ENCODE measurements at regions not wholly inside any gene's neighbourhood (a gene's known extent, or its start where the extent isn't known, plus 50 kb on each side); places are given as distances from the start of the nearest gene placed in this dataset.

DNA sequence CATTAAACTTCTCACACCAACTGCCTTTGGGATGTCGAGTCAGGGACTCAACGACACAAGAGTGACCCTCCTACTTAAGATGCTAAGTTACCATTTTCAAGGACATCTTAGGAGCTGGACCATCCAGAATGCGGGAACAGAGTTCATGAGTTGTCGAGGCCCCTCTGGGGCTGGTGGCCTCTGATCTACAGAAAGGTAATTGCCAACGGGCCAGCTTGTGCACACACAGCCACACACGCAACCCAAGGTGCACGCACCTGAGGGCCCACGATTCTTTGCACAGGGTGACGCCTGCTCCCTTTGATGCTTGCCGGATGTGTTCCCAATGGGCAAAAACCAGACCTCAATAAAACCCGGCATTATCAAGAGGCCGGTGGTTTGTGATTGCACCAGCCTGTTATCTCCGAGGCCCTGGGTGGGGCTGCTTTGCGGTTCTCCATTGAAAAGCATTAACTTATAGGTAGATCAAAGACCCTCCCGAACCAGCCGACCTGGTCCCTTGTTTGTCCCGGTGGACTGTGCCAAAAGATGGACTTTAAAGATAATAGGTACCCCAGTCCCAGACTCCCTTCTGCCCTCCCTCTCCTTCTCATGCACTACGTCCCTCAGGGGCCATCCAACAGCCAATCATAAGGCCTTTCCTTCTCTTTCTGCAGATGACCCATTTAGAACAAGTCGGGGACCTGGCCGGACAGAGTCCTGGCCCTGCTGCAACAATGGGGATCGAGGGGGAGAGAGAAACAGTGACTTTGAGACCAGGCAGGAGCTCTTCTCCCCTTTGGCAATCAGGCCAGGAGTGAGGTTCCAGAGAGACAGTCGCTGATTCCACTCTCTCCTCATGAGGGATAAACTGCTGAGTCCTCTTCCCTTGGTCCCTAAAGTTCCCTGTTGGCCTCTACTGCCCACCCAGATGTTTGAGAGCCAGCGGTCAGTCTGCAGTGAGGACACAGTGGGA lies 292.5 kb downstream of the SOX9 start:
- no peak for TF ChIP-seq POLR2A (IDR thresholded peaks at IDR 0.05; ENCODE audit: low read length)
- no peak for TF ChIP-seq GATA1 (IDR thresholded peaks at IDR 0.05; ENCODE audit: low read depth, low read length)
